PC-9 (cell line): ENCODE measurements at regions not wholly inside any gene's neighbourhood (a gene's known extent, or its start where the extent isn't known, plus 50 kb on each side); places are given as distances from the start of the nearest gene placed in this dataset.

Experiments
- BruUV-seq: library from RNA; stranded (reverse); fragments of 400-500 nt; replicated peaks from 2 replicates; lab custom pipeline; 2021; lab: Mats Ljungman, UMichigan
- CTCF ChIA-PET: fragments of 300-600 bp; sonication (Branson Sonifier 250); formaldehyde crosslinking; loops from one replicate; lab custom pipeline; 2022; ENCODE audit warnings: antibody characterized with exemption; lab: Charles Lee
- POLR2A ChIA-PET: fragments of 300-600 bp; sonication (Branson Sonifier 250); formaldehyde crosslinking; loops from one replicate; lab custom pipeline; 2022; ENCODE audit warnings: antibody characterized with exemption; ENCODE audit not compliant: unreplicated experiment; lab: Charles Lee
- DNase-seq, 2 experiments: peaks; one replicate each; pipeline versions ENCODE4 v3.0.0 to v3.0.0-alpha.2; 2015 to 2022; ENCODE audit warnings: mixed read lengths in 1 of 2
- H2AFZ ChIP-seq: fragments of 200-600 bp; sonication (generic); 2 replicates; pipeline ENCODE4 v1.8.1; 2017; ENCODE audit warnings: antibody characterized with exemption
- H3F3A ChIP-seq: fragments of 200-600 bp; sonication (generic); 2 replicates; pipeline ENCODE4 v1.8.1; 2017; ENCODE audit warnings: antibody characterized with exemption, mild to moderate bottlenecking, low read depth; ENCODE audit not compliant: insufficient read depth
- H3K27ac ChIP-seq: fragments of 200-600 bp; sonication (generic); 2 replicates; pipeline ENCODE4 v1.6.1; 2016; ENCODE audit warnings: mixed run types
- H3K27me3 ChIP-seq: fragments of 200-600 bp; sonication (generic); 2 replicates; pipeline ENCODE4 v1.6.1; 2016; ENCODE audit warnings: low read depth, mixed run types; ENCODE audit not compliant: insufficient read depth
- H3K36me3 ChIP-seq: fragments of 200-600 bp; sonication (generic); 2 replicates; pipeline ENCODE4 v1.6.1; 2016; ENCODE audit warnings: low read depth, mixed run types
- H3K4me1 ChIP-seq: fragments of 200-600 bp; sonication (generic); replicated peaks from 2 replicates; pipeline ENCODE4 v1.6.1; 2016; ENCODE audit warnings: mixed run types; ENCODE audit not compliant: insufficient read depth
- H3K4me2 ChIP-seq: fragments of 200-600 bp; sonication (generic); 2 replicates; pipeline ENCODE4 v1.6.1; 2017; ENCODE audit warnings: mixed run types
- H3K4me3 ChIP-seq: fragments of 200-600 bp; sonication (generic); 2 replicates; pipeline ENCODE4 v1.6.1; 2016; ENCODE audit warnings: mixed run types
- H3K79me2 ChIP-seq: fragments of 200-600 bp; sonication (generic); 2 replicates; pipeline ENCODE4 v1.6.1; 2017; ENCODE audit warnings: low read depth, mixed run types
- H3K9me2 ChIP-seq: fragments of 200-600 bp; sonication (generic); 2 replicates; pipeline ENCODE4 v1.8.1; 2017; ENCODE audit warnings: mild to moderate bottlenecking; ENCODE audit not compliant: insufficient read depth
- H3K9me3 ChIP-seq: fragments of 200-600 bp; sonication (generic); 2 replicates; pipeline ENCODE4 v1.8.1; 2016; ENCODE audit warnings: low read depth; ENCODE audit not compliant: insufficient read depth
- H4K20me1 ChIP-seq: fragments of 200-600 bp; sonication (generic); 2 replicates; pipeline ENCODE4 v1.8.1; 2017; ENCODE audit not compliant: insufficient read depth
- CTCF ChIP-seq: fragments of 200-600 bp; sonication (generic); conservative IDR thresholded peaks from 2 replicates; pipeline ENCODE4 v1.6.1; 2017; ENCODE audit warnings: mixed run types, antibody characterized with exemption, mild to moderate bottlenecking, moderate library complexity
- EZH2 ChIP-seq: fragments of 200-600 bp; sonication (generic); IDR thresholded peaks from 2 replicates; pipeline ENCODE4 v1.8.0; 2017; ENCODE audit warnings: antibody characterized with exemption, low read depth
- intact Hi-C: fragments of 100-400 bp; cut with micrococcal nuclease; formaldehyde crosslinking; loops from one replicate; pipeline ENCODE4 v1.10.0; 2022; ENCODE audit not compliant: unreplicated experiment

- CTCF ChIA-PET: no interaction called here
- POLR2A ChIA-PET: no interaction called here
Measured at GRCh38 chr5:126178521-126178920, 244.7 kb upstream of the GRAMD2B start.

GRCh38 chr5:126182971-126183695 is 240.1 kb upstream of the GRAMD2B start:
- Histone ChIP-seq H2AFZ (no peak overlapping the region), H3K9me3 (no peaks in the 10 kb centered on the region), H3F3A (no peaks in the 10 kb centered on the region), H3K4me3 (no peak overlapping the region), H3K4me2 (no peak overlapping the region), H3K9me2 (no peaks in the 10 kb centered on the region), H3K27ac (no peak overlapping the region), H4K20me1 (no peaks in the 10 kb centered on the region), H3K79me2 (no peaks in the 10 kb centered on the region), H3K36me3 (no peaks in the 10 kb centered on the region), H3K4me1 (no peaks in the 10 kb centered on the region), H3K27me3 (no peaks in the 10 kb centered on the region)
- intact Hi-C loops: no loop called here
- no TSS peak for BruUV-seq
- POLR2A ChIA-PET: no interaction called here
- CTCF ChIA-PET: no interaction called here
- no peak for DNase-seq
- no peak for TF ChIP-seq CTCF
- no peak for TF ChIP-seq EZH2

More at GRCh38 chr5:126178521-126178920, 244.7 kb upstream of the GRAMD2B start:
- Histone ChIP-seq H3K36me3 (no peaks in the 10 kb centered on the region), H3K4me3 (no peak overlapping the region), H4K20me1 (no peaks in the 10 kb centered on the region), H2AFZ (no peak overlapping the region), H3K27ac (no peak overlapping the region), H3K27me3 (no peaks in the 10 kb centered on the region), H3K4me1 (no peaks in the 10 kb centered on the region), H3K79me2 (no peaks in the 10 kb centered on the region), H3K4me2 (no peak overlapping the region), H3F3A (no peaks in the 10 kb centered on the region), H3K9me3 (no peaks in the 10 kb centered on the region), H3K9me2 (no peaks in the 10 kb centered on the region)
- BruUV-seq: no TSS peak
- intact Hi-C loops: no loop called here
- no peak for DNase-seq
- TF ChIP-seq EZH2 (no peak), CTCF (no peak)

- no peaks in the 10 kb centered on the region for H3K9me3 ChIP-seq
- no TSS peak for BruUV-seq
- TF ChIP-seq EZH2 (no peak), CTCF (no peak)
- ChIA-PET POLR2A (no interaction called here), CTCF (no interaction called here)
- no peak overlapping the region for H3K4me3 ChIP-seq
- no peaks in the 10 kb centered on the region for H3K27me3 ChIP-seq
- no peaks in the 10 kb centered on the region for H3K9me2 ChIP-seq
- H2AFZ ChIP-seq: no peak overlapping the region
- H3K79me2 ChIP-seq: no peaks in the 10 kb centered on the region
- no peak overlapping the region for H3K27ac ChIP-seq
- intact Hi-C loops: no loop called here
- no peak overlapping the region for H3K4me2 ChIP-seq
- no peaks in the 10 kb centered on the region for H3K4me1 ChIP-seq
- H4K20me1 ChIP-seq: no peaks in the 10 kb centered on the region
- H3K36me3 ChIP-seq: no peaks in the 10 kb centered on the region
- H3F3A ChIP-seq: no peaks in the 10 kb centered on the region
- DNase-seq: no peak
Measured at GRCh38 chr5:126184474-126184873, 238.7 kb upstream of the GRAMD2B start.
